IPS-18c (cell line): ENCODE measurements at regions not wholly inside any gene's neighbourhood (a gene's known extent, or its start where the extent isn't known, plus 50 kb on each side); places are given as distances from the start of the nearest gene placed in this dataset.
"Not testable (repeated sequence)": the region's sequence is repeated elsewhere in the genome, so short reads cannot be mapped to it uniquely, and the experiment has no call there.

ENCODE experiments used
- H3K4me3 ChIP-seq: 2 replicates; pipeline ENCODE4 v1.7.0; 2013; ENCODE audit warnings: low read depth, mild to moderate bottlenecking, low read length, moderate library complexity; ENCODE audit not compliant: insufficient read depth
- H3K9me3 ChIP-seq: one replicate; pipeline ENCODE4 v1.6.1; 2013; ENCODE audit warnings: mild to moderate bottlenecking, low read length, moderate library complexity; ENCODE audit not compliant: control insufficient read depth, insufficient read depth

DNA sequence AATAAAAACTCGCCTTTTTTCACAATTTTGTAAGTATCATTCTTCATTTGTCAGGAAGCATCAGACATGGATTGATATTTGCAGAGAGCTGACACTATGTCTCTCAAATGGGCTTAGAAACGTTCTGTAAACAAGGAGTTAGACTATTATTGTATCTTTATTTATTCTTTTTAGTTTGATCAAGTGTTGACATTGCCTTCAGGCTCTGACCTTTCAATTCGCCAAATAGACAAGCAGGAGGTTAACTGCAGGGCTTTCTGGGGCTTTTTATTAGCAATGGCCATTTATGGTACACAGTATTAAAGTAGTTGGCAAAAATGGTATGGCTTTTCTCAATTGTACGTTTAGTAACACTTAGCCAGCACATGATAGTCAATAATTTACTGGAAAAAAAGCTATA, 221.7 kb downstream of the ZWINT start:
- Histone ChIP-seq H3K9me3 (no peaks in the 10 kb centered on the region), H3K4me3 (no peak overlapping the region)

DNA sequence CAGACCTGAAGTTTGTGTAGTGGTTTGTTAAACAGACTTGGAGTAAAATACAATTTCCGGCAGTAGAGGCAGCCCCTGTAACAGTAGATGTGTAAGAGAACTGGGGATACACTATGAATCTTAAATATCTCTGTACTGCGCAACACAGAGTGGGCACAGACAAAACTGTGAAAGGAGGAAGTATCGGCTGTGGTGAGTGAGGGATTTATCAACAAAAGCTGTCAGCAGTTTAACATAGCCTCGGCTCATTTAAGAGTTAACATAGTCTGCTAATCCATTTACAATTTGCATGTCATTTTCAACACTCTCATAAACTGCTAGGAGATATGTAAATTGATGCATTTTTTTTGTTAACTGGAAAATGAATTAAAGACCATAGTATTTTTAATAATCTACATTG, 225.2 kb downstream of the ZWINT start:
- H3K9me3 ChIP-seq = no peaks in the 10 kb centered on the region
- no peak overlapping the region for H3K4me3 ChIP-seq

DNA sequence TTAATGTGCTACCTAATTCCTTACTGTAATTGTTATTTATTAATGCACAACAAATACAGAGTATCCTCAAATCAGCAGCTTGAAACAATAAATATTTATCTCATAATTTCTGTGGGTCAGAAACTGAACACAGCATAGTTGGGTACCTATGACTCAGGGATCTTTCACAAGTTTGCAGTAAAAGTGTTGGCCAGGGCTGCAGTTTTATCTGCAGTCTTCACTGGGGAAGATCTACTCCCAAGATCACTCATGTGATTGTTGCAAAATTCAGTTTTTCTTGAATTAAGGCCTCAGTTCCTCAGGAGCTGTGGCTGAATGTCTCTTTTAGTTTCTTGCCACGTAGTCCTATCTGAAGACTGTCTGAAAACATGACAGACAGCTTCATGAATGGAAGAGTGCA, 237.8 kb downstream of the ZWINT start:
- Histone ChIP-seq H3K9me3 (peaks cover under 1% of the 10 kb centered on the region), H3K4me3 (no peak overlapping the region)

DNA sequence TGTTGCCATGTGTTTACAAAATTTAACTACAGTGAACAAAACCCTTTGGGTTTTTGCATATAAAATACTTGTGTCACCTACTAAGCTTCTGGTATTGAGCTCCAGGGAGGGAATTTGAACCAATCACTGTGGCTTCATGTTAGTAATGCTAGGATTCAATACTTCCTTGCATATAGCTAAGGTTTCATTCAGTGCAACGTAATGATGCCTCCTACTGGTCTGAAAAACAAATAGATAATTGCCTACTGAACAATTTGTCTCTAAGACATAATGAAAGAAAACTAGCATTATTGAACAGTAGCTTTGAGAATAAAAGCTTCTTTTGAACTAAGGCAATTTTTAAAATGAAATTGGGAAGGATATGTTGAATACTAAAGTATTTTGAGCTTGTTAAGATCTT, 244.4 kb downstream of the ZWINT start:
- no peak overlapping the region for H3K4me3 ChIP-seq
- H3K9me3 ChIP-seq = no peaks in the 10 kb centered on the region

DNA sequence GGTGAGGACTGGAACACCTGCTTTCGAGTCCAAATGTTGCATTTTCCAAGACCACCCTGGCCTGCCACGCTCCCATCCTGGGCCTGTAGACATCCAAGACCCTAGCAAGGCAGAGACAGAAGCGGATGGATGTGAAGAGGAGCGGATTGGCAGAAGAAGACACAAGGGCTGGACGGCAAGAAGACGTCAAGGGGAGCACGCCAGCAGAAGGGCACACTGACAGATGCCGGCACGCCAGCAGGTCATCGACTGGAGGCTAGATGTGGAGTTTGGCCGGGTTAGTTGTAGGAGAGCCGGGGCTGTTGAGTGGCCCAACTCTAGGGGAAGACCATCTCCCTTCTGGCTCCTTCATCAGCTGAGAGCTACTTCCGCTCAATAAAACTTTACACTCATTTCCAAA, 251.6 kb downstream of the ZWINT start:
- H3K4me3 ChIP-seq = no peak overlapping the region
- no peaks in the 10 kb centered on the region for H3K9me3 ChIP-seq

DNA sequence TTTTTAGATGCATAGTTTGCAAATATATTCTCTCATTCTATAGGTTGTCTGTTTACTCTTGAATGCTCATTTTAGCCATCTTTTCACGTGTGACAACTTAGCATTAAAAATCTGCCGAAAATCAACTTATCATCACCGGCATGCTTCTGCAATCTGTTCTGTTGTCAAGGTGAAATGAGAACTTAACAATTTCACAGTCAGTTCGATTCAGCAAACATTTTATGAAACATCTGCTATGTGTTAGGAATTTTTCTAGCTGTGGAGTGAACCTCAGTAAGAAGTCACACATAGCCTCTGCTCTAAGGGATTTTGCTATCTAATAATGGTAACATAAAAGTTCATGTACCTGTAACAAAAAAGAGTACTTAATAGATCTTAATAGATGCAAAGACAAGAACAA, 256.1 kb downstream of the ZWINT start:
- no peak overlapping the region for H3K4me3 ChIP-seq
- no peaks in the 10 kb centered on the region for H3K9me3 ChIP-seq

DNA sequence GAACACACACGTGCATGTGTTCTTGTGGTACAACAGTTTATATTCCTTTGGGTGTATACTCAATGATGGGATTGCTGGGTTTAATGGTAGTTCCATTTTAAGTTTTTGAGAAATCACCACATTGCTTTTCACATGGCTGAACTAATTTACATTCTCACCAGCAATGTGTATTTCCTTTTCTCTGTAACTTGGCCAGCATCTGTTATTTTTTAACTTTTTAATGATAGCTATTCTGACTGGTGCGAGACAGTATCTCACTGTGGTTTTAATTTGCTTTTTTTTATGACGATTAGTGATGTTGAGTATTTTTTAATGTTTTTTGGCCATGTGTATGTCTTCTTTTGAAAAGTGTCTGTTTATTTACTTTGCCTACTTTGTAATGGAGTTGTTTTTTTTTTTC, 256.6 kb downstream of the ZWINT start:
- no peak overlapping the region for H3K4me3 ChIP-seq
- no peaks in the 10 kb centered on the region for H3K9me3 ChIP-seq

DNA sequence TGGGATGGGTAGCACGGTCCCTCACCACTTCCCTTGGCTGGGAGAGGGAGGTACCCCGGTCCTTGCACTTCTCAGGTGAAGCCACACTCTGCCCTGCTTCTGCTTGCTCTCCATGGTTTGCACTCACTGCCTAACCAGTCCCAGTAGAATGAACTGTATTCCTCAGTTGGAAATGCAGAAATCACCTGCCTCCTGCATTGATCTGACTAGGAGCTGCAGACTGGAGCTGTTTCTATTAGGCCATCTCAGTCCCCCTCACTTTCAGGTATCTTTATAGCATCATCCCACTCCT, 264.9 kb downstream of the ZWINT start:
- no peak overlapping the region for H3K4me3 ChIP-seq
- H3K9me3 ChIP-seq = peaks cover 4% of the 10 kb centered on the region

DNA sequence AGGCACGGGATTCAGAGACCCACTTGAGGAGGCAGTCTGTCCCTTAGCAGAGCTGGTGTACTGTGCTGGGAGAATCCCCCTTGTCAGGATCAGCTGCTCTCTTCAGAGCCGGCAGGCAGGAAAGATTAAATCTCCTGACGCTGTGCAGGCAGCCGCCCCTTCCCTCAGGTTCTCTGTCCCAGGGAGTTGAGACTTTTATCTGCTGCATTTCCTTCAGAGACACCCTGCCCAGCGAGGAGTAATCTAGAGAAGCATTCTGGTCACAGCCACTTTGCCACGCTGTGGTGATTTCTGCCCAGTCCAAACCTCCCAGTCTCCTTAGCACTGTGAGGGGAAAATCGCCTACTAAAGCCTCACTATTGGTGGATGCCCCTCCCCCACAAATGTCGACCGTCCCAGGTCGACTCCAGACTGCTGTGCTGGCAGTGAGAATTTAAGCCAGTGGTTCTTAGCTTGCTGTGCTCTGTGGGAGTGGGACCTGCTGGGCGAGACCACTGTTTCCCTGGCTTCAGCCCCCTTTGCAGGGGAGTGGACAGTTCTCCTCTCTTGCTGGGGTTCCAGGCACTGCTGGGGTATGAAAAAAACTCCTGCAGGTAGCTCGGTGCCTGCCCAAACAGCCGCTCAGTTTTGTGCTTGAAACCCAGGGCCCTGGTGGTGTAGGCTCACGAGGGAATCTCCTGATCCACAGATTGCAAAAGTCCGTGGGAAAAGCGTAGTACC, 265.4 kb downstream of the ZWINT start:
- H3K9me3 ChIP-seq = peaks cover 8% of the 10 kb centered on the region
- no peak overlapping the region for H3K4me3 ChIP-seq

DNA sequence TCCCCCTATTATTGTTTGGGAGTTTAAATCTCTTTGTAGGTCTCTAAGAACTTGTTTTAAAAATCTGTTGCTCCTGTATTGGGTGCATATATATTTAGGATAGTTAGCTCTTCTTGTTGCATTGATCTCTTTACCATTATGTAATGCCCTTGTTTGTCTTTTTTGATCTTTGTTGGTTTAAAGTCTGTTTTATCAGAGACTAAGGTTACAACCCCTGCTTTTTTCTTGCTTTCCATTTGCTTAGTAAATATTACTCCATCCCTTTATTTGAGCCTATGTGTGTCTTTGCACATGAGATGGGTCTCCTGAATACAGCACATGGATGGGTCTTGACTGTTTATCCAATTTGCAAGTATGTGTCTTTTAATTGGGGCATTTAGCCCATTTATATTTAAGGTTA, 267.4 kb downstream of the ZWINT start:
- not testable (repeated sequence) for H3K4me3 ChIP-seq, H3K9me3 ChIP-seq

DNA sequence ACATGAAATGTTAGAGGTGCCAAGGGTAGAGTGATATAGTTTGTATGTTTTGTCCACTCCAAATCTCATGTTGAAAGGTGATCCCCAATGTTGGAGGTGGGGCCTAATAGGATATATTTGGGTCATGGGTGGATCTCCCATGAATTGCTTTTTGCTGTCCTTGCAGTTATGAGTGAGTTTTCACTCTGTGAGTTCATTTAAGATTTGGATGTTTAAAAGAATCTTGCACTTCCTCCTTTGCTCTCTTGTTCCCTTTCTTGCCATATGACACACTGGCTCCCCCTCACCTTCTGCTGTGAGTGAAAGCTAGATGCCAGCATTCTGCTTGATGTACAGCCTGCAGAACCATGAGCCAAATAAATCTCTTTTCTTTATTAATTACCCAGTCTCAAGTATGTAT, 269.2 kb downstream of the ZWINT start:
- Histone ChIP-seq H3K9me3 (peaks cover 8% of the 10 kb centered on the region), H3K4me3 (no peak overlapping the region)

DNA sequence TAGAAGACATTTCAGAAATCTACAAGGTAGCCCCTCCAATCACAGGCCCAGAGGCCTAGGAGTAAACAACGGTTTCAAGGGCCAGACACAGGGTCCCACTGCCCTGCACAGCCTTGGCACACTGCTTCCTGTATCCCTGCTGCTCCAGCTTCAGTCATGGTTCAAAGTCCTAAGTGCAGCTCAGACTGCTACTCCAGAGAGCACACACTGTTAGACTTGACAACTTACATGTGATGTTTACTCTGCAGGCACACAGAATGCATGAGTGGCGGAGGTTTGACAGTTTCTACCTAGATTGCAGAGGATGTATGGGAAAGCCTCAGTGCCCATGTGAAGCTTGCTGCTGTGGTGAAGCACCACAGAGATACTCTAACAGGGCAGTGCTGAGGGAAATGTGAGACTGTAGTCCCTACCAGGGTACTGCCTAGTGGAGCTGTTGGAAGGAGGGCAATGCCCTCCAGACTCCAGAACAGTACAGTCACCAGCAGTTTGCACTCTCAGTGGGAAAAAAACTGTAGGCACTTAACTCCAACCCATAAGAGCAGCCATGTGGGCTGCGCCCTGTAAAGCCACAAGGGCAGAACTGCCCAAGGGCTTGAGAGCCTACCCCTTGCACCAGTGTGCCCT, 270.0 kb downstream of the ZWINT start:
- Histone ChIP-seq H3K9me3 (peaks cover 8% of the 10 kb centered on the region), H3K4me3 (no peak overlapping the region; the same call in 1 of the 2 replicates)

DNA sequence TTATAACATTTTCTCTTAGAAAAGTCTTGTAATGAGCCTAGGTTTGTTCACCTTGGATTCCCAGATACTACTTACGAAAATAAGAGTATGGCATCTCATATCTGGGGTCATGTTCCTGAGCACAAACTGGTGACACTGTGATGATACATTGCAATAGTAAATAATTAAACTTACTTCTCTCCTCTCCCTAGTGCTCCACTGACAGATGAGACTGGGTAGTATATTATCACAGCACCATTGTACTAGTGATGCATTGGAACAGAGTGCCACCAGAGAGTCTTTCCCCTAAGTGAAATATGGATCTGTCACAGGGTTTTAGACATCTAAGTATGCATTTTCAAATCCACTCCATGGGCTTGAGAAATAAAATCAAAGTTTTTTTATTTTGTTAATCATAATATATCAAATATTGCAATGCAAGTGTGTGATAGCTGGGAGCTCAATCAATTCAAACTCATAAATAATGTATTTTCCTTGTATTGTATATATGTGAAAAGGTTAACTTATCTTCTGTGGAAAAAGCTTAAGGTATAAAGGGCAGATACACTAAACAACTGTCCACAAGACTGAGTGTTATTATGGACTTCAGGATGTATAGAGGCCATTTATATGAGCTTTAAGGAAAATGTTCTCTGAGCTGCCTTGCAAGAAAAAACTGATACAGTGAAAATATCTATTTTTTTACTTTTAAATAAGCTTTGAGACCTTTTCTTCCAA, 275.5 kb downstream of the ZWINT start:
- H3K4me3 ChIP-seq = no peak overlapping the region
- H3K9me3 ChIP-seq = peaks cover 2% of the 10 kb centered on the region

DNA sequence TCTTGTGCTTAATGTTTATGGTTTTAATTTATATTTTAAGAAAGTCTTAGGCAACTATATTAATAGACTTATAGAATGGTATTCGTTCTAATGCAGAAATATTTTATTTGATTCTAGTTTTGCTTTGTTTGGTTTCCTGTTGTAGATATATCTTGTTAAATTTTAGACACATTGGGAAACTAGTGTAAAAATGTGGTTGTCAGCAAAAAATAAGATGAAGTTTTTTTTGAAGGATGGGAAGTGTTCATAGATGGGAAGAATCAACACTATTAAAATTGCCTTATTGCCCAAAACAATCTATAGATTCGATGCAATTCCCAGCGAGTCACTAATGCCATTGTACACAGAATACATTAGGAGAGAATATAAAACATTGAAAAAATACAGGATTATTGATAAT, 278.9 kb downstream of the ZWINT start:
- H3K9me3 ChIP-seq = peaks cover 2% of the 10 kb centered on the region

DNA sequence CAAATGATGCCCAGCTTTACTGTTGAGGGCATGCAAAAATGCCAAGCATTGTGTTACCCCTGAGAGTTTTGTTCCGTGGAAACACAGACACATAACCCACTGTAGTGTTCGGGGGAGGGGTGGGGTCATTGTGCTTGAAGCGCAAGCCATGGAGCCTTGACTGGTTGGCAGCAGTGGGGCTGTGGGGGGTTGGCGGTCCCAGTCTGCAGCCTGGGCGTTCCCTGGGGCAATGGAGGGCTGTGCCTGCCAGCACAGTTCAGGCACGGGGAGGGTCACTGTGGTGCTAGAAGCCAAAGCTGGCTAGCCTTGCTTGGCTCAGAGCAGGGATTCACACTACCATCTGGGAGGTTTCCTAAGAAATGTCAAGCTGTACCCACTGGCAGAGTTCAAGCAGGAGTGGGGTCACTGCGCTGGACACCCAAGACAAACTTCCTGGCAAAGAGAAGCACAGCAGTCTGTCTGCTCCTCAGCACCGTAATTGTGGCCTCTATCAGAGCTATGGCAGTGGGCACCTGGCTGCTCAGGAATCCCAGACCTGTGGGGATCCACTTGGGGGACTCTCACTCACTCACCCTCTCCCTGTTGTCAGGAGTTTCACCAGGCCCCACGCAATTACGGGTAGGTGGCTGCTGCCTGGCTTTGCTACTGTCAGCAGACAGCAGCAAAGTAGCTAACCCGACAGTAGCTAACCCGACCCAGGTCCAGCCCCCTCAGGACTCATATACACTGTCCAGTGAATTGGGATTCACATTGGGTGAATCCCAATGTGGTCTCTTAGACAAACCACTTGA, 292.4 kb downstream of the ZWINT start:
- Histone ChIP-seq H3K4me3 (no peak overlapping the region), H3K9me3 (no peaks in the 10 kb centered on the region)

More for the DNA sequence above, 278.9 kb downstream of the ZWINT start:
- no peak overlapping the region for H3K4me3 ChIP-seq

DNA sequence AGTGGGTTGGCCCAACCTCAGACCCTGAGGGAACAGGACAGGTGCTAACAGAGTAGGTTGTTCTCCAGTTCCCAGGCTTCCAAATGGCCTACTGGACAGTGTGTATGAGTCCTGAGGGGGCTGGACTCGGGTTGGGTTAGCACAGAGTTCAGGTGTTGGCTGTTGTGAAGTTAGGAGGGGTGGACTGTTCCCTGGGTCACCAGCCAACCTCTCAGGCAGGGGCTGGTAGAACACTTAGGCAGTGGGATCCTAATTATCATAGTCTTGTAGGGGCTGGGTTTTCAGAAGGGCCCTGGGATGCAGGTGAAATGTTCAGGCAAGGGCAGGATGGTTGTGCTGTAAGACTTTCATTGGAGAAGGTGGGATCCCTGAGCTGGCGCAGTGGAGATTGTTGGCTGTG, 293.0 kb downstream of the ZWINT start:
- no peak overlapping the region for H3K4me3 ChIP-seq
- H3K9me3 ChIP-seq = no peaks in the 10 kb centered on the region

DNA sequence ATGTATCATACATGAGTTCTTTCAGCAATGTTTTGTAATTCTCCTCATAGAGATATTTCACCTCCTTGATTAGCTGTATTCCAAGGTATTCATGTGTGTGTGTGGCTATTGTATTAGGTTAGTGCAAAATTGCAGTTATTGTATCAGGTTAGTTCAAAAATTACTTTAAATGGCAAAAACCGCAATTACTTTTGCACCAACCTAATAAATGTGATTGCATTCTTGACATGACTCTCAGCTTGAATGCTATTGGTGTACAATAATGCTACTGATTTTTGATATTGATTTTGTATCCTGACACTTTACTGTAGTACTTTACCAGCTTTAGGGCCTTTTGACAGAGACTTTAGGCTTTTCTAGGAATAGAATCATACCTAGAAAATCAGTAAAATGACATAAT, 297.4 kb downstream of the ZWINT start:
- no peaks in the 10 kb centered on the region for H3K9me3 ChIP-seq
- no peak overlapping the region for H3K4me3 ChIP-seq

DNA sequence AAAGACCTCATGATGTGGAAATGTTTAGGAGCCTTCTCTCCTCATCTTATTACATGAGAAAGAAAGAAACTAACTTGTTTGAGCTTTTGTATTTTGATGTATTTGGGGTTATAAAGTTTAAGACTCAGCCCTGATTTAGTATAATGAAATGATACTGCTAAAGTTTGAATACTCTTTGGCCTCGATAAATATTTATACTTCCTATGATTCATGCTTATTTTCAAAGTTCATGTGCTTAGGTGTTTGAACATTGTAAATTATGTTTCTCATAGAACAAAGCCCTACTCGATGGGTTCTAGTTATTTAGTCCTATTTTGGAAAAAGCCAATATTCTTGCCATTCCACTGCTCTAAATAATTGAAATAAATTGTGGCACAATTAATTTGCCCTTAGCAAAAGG, 303.2 kb downstream of the ZWINT start:
- Histone ChIP-seq H3K4me3 (no peak overlapping the region), H3K9me3 (no peaks in the 10 kb centered on the region)
